ENCODE measurements at regions not wholly inside any gene's neighbourhood (a gene's known extent, or its start where the extent isn't known, plus 50 kb on each side); places are given as distances from the start of the nearest gene placed in this dataset.

DNA sequence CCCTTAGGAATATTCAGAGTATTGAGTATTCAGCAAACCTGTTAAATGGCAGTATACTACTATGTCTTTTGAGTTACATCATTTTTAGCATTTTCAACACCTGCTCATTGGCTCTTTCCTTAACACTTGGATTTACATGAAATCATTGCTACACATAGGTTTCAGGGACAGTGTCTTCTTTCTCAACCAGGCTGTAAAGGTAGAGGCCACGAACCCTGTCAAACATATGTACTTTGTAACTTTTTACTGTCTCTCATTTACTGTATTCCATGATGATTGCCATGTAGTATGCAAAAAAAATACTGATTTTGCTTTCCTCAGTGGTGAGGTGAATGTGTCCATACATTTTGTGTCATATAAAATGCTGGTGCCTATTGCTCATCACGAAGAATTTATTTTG lies 264.4 kb downstream of the SLCO4C1 start:
- POLR2A ChIA-PET: no interaction called here
- no peaks in the 10 kb centered on the region for H3K9me1 ChIP-seq (ENCODE audit: control insufficient read depth, insufficient read depth, low read length)
- H3K4me3 ChIP-seq: no peak overlapping the region
- H3K36me3 ChIP-seq (ENCODE audit: control insufficient read depth, insufficient read depth, low read length): no peaks in the 10 kb centered on the region
- no TSS peak for BruUV-seq (replicated peaks)
- FAIRE-seq (no peak), ATAC-seq (no peak), DNase-seq (ENCODE audit: extremely low read depth in 1 of 4, low spot score in 3 of 4) (no peak)
- H3K4me2 ChIP-seq (ENCODE audit: insufficient read depth, low read length): no peak overlapping the region
- no peaks in the 10 kb centered on the region for H3K79me2 ChIP-seq (ENCODE audit: control insufficient read depth, insufficient read depth, low read length)
- CTCF ChIA-PET (ENCODE audit: low intra/inter-chr PET ratio): no interaction called here
- no peak overlapping the region for H3K9ac ChIP-seq (ENCODE audit: insufficient read depth in 1 of 2, low read depth in 2 of 2, low read length in 2 of 2)
- WGBS (ENCODE audit: insufficient coverage, low coverage, missing lambda C conversion rate): 0% methylated on average over 2 of the region's 2 CpGs
- no peaks in the 10 kb centered on the region for H4K20me1 ChIP-seq (replicated peaks; ENCODE audit: control insufficient read depth, insufficient read depth, low read length)
- in situ Hi-C loops (cut with MboI): no loop called here
- H3K9me3 ChIP-seq (replicated peaks; ENCODE audit: control insufficient read depth, insufficient read depth, low read depth, low read length): no peaks in the 10 kb centered on the region
- intact Hi-C loops (cut with micrococcal nuclease): no loop called here
- H3K4me1 ChIP-seq (replicated peaks in 1 of 2; ENCODE audit: control insufficient read depth in 2 of 2, insufficient read depth in 2 of 2, low read length in 2 of 2): no peaks in the 10 kb centered on the region
- H3K27ac ChIP-seq (ENCODE audit: extremely low read depth, low read depth, low read length): no peak overlapping the region
- no peaks in the 10 kb centered on the region for H3K27me3 ChIP-seq (ENCODE audit: control insufficient read depth in 2 of 2, insufficient read depth in 2 of 2, low read length in 2 of 2)
- H2AFZ ChIP-seq (ENCODE audit: low read depth, low read length): no peak overlapping the region
- TF ChIP-seq, protein P1, sequence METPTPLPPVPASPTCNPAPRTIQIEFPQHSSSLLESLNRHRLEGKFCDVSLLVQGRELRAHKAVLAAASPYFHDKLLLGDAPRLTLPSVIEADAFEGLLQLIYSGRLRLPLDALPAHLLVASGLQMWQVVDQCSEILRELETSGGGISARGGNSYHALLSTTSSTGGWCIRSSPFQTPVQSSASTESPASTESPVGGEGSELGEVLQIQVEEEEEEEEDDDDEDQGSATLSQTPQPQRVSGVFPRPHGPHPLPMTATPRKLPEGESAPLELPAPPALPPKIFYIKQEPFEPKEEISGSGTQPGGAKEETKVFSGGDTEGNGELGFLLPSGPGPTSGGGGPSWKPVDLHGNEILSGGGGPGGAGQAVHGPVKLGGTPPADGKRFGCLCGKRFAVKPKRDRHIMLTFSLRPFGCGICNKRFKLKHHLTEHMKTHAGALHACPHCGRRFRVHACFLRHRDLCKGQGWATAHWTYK (CRISPR knock-in tag; IDR thresholded peaks at IDR 0.05): no peak
- TF ChIP-seq TGIF2 (CRISPR knock-in tag; IDR thresholded peaks at IDR 0.05) (no peak), ZNF316 (IDR thresholded peaks at IDR 0.05) (no peak), ETV6 (IDR thresholded peaks at IDR 0.05; ENCODE audit: borderline replicate concordance in 1 of 2, low read depth in 2 of 2, low read length in 1 of 2) (no peak), ETV6 (CRISPR knock-in tag; IDR thresholded peaks at IDR 0.05; ENCODE audit: borderline replicate concordance) (no peak), GABPB2 (CRISPR knock-in tag; conservative IDR thresholded peaks at IDR 0.05) (no peak), ZNF639 (CRISPR knock-in tag; conservative IDR thresholded peaks at IDR 0.05 in 1 of 2, IDR thresholded peaks at IDR 0.05 in 1 of 2) (no peak), FOS (IDR thresholded peaks at IDR 0.05; ENCODE audit: extremely low read depth, insufficient read length) (no peak), FOXP1 (CRISPR knock-in tag; IDR thresholded peaks at IDR 0.05) (no peak), MYBL2 (IDR thresholded peaks at IDR 0.05; ENCODE audit: low read depth) (no peak), MYBL2 (CRISPR knock-in tag; IDR thresholded peaks at IDR 0.05; ENCODE audit: borderline replicate concordance) (no peak), ZNF707 (CRISPR knock-in tag; conservative IDR thresholded peaks at IDR 0.05) (no peak)
- TF ChIP-seq, protein P2, sequence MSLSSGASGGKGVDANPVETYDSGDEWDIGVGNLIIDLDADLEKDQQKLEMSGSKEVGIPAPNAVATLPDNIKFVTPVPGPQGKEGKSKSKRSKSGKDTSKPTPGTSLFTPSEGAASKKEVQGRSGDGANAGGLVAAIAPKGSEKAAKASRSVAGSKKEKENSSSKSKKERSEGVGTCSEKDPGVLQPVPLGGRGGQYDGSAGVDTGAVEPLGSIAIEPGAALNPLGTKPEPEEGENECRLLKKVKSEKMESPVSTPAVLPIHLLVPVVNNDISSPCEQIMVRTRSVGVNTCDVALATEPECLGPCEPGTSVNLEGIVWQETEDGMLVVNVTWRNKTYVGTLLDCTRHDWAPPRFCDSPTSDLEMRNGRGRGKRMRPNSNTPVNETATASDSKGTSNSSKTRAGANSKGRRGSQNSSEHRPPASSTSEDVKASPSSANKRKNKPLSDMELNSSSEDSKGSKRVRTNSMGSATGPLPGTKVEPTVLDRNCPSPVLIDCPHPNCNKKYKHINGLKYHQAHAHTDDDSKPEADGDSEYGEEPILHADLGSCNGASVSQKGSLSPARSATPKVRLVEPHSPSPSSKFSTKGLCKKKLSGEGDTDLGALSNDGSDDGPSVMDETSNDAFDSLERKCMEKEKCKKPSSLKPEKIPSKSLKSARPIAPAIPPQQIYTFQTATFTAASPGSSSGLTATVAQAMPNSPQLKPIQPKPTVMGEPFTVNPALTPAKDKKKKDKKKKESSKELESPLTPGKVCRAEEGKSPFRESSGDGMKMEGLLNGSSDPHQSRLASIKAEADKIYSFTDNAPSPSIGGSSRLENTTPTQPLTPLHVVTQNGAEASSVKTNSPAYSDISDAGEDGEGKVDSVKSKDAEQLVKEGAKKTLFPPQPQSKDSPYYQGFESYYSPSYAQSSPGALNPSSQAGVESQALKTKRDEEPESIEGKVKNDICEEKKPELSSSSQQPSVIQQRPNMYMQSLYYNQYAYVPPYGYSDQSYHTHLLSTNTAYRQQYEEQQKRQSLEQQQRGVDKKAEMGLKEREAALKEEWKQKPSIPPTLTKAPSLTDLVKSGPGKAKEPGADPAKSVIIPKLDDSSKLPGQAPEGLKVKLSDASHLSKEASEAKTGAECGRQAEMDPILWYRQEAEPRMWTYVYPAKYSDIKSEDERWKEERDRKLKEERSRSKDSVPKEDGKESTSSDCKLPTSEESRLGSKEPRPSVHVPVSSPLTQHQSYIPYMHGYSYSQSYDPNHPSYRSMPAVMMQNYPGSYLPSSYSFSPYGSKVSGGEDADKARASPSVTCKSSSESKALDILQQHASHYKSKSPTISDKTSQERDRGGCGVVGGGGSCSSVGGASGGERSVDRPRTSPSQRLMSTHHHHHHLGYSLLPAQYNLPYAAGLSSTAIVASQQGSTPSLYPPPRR (CRISPR knock-in tag; IDR thresholded peaks at IDR 0.05; ENCODE audit: borderline replicate concordance): no peak

Measured in K562 (cell line).